Adipocyte (in vitro differentiated cells): ENCODE measurements at regions not wholly inside any gene's neighbourhood (a gene's known extent, or its start where the extent isn't known, plus 50 kb on each side); places are given as distances from the start of the nearest gene placed in this dataset.
"Not testable (repeated sequence)": the region's sequence is repeated elsewhere in the genome, so short reads cannot be mapped to it uniquely, and the experiment has no call there.

Experiments
- DNase-seq: peaks from one replicate; pipeline ENCODE4 v3.0.0-alpha.2; 2015; ENCODE audit warnings: low read depth
- H3K27me3 ChIP-seq: replicated peaks from 2 replicates; pipeline ENCODE4 v1.7.0; 2013; ENCODE audit warnings: mild to moderate bottlenecking, low read length, moderate library complexity; ENCODE audit not compliant: control insufficient read depth, insufficient read depth
- H3K36me3 ChIP-seq: 2 replicates; pipeline ENCODE4 v1.7.0; 2013; ENCODE audit warnings: low read length, mild to moderate bottlenecking, moderate library complexity; ENCODE audit not compliant: control insufficient read depth, insufficient read depth, severe bottlenecking
- H3K4me1 ChIP-seq: 2 replicates; pipeline ENCODE4 v1.7.0; 2013; ENCODE audit warnings: mild to moderate bottlenecking, low read length, moderate library complexity; ENCODE audit not compliant: control insufficient read depth, insufficient read depth
- H3K4me3 ChIP-seq: 2 replicates; pipeline ENCODE4 v1.7.0; 2013; ENCODE audit warnings: mild to moderate bottlenecking, low read length, moderate library complexity
- H3K9ac ChIP-seq: 2 replicates; pipeline ENCODE4 v1.7.0; 2013; ENCODE audit warnings: mild to moderate bottlenecking, low read length, moderate library complexity
- H3K9me3 ChIP-seq: 2 replicates; pipeline ENCODE4 v1.7.0; 2013; ENCODE audit warnings: mild to moderate bottlenecking, low read length, moderate library complexity; ENCODE audit not compliant: control insufficient read depth

DNA sequence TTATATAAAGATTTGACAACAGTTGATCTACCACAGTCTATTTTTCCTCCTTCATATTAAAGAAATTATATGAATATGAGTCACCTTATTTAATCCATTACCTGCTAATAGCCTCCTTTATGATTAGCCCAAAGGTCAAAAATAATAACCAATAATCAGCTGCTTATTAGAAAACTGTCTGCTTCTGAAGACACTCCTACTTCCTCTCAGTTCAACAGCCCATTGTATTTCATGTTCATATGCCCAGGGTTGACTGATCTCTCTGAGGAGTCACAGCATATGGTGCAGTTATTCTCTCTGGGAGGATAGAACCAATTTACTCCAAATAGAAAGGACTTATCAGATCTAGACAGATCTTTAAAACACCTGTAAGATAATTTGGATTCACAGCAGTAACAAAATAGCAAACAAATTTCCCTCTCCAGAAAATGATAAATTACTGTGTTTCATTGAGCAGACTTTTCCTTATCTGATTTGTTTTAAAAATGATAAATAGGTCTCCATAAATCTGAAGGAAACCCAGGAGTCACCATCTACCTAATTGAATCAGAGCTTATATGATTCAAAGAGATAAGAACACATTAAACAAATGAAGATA lies 180.4 kb upstream of the ITGA1 start:
- DNase-seq, result no peak
- no peaks in the 10 kb centered on the region for H3K36me3 ChIP-seq
- H3K9me3 ChIP-seq, result peaks cover 3% of the 10 kb centered on the region
- H3K4me1 ChIP-seq, result no peaks in the 10 kb centered on the region
- no peaks in the 10 kb centered on the region for H3K27me3 ChIP-seq
- no peak overlapping the region for H3K4me3 ChIP-seq
- H3K9ac ChIP-seq, result no peak overlapping the region

DNA sequence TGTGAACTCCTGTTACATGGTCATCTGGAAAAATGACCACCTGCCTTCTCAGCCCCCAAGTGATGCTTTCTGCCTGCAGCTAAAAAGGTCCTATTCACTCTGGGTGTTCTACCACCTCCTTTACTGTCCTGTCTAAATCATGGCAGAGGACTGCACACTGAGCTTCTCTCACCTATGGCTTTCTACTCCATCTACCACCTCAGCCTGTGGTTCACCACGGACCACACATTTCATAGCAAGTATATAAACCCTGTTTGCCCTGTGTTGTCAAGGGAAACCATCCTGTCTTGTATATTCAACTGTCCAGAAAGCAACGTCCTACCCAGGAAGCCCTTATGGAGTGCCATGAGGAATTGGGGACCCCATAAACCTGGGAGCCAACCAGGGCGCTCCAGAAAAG lies 167.4 kb upstream of the ITGA1 start:
- H3K4me1 ChIP-seq, result no peaks in the 10 kb centered on the region
- DNase-seq, result no peak
- H3K9me3 ChIP-seq, result peaks cover 4% of the 10 kb centered on the region
- H3K36me3 ChIP-seq, result no peaks in the 10 kb centered on the region
- H3K27me3 ChIP-seq, result peaks cover 8% of the 10 kb centered on the region
- no peak overlapping the region for H3K4me3 ChIP-seq
- H3K9ac ChIP-seq, result no peak overlapping the region

DNA sequence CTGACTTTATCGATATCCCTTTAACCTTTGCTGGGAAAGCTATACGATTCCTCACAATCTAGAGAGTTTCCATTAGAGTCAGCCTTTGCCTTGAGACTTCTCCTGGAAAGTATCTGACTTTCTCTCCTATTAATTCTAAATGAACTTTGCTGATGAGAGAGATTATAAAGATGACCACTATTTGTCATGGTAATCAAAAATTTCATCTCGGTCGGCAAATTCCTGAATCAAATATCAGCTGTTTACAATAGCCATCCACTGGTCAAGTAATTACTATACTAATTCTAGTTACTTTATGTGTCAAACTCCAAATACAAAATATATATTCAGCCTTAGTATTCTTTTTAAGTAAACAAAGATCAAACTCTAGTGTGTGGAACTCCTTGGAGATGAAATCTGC lies 164.4 kb upstream of the ITGA1 start:
- Histone ChIP-seq H3K9ac (no peak overlapping the region), H3K27me3 (peaks cover 8% of the 10 kb centered on the region), H3K36me3 (no peaks in the 10 kb centered on the region), H3K4me3 (no peak overlapping the region), H3K9me3 (peaks cover 4% of the 10 kb centered on the region), H3K4me1 (no peaks in the 10 kb centered on the region)
- no peak for DNase-seq

DNA sequence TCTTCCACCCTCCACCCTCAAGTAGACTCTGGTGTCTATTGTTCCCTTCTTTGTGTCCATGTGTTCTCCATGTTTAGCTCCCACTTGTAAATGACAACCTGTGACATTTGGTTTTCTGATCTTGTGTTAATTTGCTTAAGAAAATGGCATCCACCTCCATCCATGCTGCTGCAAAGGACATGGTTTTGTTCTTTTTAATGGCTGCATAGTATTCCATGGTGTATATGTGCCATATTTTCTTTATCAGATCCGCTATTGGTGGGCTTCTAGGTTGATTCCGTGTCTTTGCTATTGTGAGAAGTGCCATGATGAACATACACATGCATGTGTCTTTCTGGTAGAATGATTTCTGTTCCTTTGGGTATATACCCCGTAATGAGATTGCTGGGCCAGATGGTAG lies 163.4 kb upstream of the ITGA1 start:
- no peak for DNase-seq
- H3K36me3 ChIP-seq, result no peaks in the 10 kb centered on the region
- H3K4me1 ChIP-seq, result no peaks in the 10 kb centered on the region
- no peak overlapping the region for H3K4me3 ChIP-seq
- peaks cover 8% of the 10 kb centered on the region for H3K27me3 ChIP-seq
- peaks cover 4% of the 10 kb centered on the region for H3K9me3 ChIP-seq
- H3K9ac ChIP-seq, result no peak overlapping the region

DNA sequence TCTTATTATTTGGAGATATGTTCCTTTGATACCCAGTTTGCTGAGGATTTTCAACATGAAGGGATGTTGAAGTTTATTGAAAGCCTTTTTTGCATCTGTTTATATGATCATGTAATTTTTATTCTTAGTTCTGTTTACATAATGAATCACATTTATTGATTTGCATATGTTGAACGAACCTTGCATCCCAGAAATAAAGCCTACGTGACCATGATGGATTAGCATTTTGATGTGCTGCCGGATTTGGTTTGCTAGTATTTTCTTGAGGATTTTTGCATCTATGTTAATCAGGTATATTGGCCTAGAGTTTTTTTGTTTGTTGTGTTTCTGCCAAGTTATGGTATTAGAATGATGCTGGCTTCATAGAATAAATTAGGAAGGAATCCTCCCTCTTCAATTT lies 161.4 kb upstream of the ITGA1 start:
- H3K36me3 ChIP-seq, result no peaks in the 10 kb centered on the region
- no peaks in the 10 kb centered on the region for H3K27me3 ChIP-seq
- peaks cover 4% of the 10 kb centered on the region for H3K9me3 ChIP-seq
- H3K4me1 ChIP-seq, result no peaks in the 10 kb centered on the region
- H3K4me3 ChIP-seq, result no peak overlapping the region
- H3K9ac ChIP-seq, result no peak overlapping the region
- no peak for DNase-seq

DNA sequence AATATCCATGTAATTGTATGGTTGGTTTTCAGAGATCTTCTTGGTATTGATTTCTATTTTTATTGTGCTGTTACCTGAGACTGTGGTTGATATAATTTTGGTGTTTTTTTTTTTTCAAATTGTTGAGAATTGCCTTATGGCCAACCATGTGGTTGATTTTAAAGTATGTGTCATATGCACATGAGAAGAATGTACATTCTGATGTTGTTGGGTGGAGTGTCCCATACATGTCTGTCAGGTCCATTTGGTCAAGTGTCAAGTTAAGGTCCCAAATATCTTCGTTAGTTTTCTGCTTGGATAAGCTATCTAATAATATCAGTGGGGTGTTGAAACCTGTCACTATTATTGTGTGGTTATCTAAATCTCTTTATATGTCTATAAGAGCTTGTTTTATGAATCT lies 160.0 kb upstream of the ITGA1 start:
- Histone ChIP-seq H3K4me1 (no peaks in the 10 kb centered on the region), H3K9me3 (peaks cover 4% of the 10 kb centered on the region)

DNA sequence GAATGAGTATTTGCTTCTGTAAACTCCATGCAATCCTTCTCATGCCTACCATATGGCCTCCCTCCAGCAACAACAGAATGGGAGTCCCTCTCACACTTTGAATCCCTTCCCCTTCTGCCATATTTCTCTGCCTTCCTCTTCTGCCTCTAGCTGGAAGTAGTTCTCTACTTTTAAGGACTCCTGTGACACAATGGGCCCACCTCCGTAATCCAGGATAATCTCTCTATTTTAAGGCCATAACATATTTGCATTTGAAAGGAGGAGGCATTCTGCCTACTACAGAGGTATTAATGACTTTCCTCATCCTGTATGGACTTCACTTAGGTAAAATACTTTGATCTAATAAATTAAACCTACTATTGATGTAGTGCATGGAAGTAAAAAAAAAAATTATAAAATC lies 155.4 kb upstream of the ITGA1 start:
- DNase-seq, result no peak
- H3K4me1 ChIP-seq, result no peaks in the 10 kb centered on the region
- no peaks in the 10 kb centered on the region for H3K27me3 ChIP-seq
- no peaks in the 10 kb centered on the region for H3K36me3 ChIP-seq
- no peak overlapping the region for H3K9ac ChIP-seq
- no peak overlapping the region for H3K4me3 ChIP-seq
- H3K9me3 ChIP-seq, result no peaks in the 10 kb centered on the region

More for the DNA sequence above, 160.0 kb upstream of the ITGA1 start:
- H3K36me3 ChIP-seq, result no peaks in the 10 kb centered on the region
- no peak overlapping the region for H3K9ac ChIP-seq
- H3K27me3 ChIP-seq, result no peaks in the 10 kb centered on the region
- DNase-seq, result no peak
- no peak overlapping the region for H3K4me3 ChIP-seq

DNA sequence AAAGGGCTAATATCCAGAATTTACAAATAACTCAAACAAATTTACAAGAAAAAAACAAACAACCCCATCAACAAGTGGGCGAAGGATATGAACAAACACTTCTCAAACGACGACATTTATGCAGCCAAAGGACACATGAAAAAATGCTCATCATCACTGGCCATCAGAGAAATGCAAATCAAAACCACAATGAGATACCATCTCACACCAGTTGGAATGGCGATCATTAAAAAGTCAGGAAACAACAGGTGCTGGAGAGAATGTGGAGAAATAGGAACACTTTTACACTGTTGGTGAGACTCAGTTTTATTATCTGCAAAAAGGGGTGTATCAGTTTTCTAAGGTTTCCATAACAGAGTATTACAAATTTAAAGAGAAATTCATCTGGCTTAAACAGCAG lies 153.5 kb upstream of the ITGA1 start:
- not testable (repeated sequence) for DNase-seq, H3K4me1 ChIP-seq, H3K9me3 ChIP-seq, H3K9ac ChIP-seq, H3K36me3 ChIP-seq, H3K4me3 ChIP-seq, H3K27me3 ChIP-seq

DNA sequence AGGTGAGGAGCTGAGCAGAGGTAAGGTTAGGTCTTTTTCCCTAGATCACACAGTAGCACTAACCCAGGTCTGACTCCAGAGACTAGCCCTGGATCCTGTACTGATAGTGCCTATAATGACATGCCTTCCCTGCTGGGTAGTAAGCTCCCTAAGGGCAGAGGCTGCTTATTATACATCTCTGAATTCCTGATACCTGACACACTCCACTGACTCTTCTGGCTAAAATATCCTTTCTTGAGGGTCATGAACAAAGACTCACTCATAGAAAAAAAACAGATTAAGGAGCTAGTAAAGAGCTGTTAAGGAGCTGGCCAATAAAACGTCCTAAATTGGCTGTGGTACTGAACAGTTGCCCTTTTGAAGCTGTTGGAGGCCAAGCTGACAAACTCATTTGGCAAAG lies 149.0 kb upstream of the ITGA1 start:
- Histone ChIP-seq H3K27me3 (no peaks in the 10 kb centered on the region), H3K9me3 (no peaks in the 10 kb centered on the region), H3K4me3 (no peak overlapping the region), H3K36me3 (no peaks in the 10 kb centered on the region), H3K9ac (no peak overlapping the region), H3K4me1 (no peaks in the 10 kb centered on the region)
- DNase-seq, result no peak

DNA sequence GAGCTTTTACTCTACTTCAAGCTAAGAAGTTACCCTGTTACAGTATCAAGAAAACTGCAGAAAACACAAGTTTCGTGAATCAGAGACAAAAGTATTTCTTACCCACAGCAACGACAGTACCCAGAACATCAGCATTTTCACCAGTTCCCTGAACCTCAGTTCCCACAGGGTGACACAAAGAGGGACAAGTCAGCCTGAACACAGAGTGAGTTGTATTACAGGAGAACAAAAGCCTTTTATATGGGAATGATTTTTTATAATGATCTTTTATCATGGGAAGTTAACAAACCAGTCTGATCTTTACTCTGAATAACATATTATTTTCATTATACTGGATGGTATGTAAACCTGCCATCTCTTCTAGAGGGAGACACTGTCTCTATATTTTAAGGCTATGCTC lies 139.0 kb upstream of the ITGA1 start:
- no peak overlapping the region for H3K9ac ChIP-seq
- no peak for DNase-seq
- no peaks in the 10 kb centered on the region for H3K4me1 ChIP-seq
- H3K27me3 ChIP-seq, result no peaks in the 10 kb centered on the region
- no peaks in the 10 kb centered on the region for H3K36me3 ChIP-seq
- H3K4me3 ChIP-seq, result no peak overlapping the region
- no peaks in the 10 kb centered on the region for H3K9me3 ChIP-seq

DNA sequence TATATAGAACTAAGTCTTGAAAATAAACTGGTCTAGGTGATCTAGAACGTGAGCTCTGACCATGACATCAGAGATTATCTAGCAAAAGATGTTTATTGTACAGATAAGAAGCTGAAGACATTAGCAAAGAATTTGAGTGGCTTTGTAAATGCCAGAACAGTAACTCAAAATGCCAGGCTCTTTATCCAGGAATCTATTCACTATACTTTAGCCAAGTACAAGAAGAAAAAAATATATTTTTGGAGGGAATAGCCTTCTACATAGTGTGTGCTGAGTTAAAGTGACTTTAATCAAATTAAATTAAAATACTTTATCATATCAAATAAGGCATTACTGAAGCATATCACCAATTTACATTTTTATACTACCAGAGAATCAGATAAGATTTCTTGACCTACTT lies 132.6 kb upstream of the ITGA1 start:
- H3K4me1 ChIP-seq, result no peaks in the 10 kb centered on the region
- H3K9me3 ChIP-seq, result no peaks in the 10 kb centered on the region
- H3K27me3 ChIP-seq, result peaks cover 14% of the 10 kb centered on the region
- H3K4me3 ChIP-seq, result no peak overlapping the region
- no peak for DNase-seq
- H3K36me3 ChIP-seq, result no peaks in the 10 kb centered on the region
- H3K9ac ChIP-seq, result no peak overlapping the region

DNA sequence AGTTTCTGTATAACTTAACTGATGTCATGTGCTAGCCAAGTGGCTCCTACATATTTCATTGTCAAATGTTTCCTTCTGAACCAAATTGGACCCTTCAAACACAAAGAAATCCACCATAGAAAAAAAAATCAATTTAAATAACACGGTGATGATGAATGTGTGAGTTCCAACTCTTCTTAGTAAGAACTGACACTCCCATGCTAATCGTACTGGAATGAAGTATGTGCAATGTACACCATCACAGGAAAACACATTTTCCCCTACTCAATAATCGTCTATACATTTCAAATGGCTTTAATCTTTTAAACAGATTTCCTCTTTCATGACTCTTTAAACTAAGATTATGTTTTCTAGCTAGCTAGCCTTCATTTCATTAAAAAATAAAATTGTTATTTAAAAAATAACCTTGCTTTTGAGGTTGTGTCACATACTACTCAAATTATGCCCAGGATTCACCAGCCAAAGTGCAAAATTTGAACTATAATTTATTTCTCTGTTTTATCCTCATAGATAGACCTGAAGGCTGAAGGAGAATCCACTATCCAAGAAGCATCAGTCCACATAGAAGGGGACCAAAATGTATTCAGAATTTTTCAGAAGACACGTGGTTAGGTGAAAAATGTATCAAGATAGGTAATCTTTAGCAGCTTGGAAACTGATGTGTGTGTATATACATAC lies 131.0 kb upstream of the ITGA1 start:
- Histone ChIP-seq H3K27me3 (peaks cover 14% of the 10 kb centered on the region), H3K9ac (no peak overlapping the region), H3K36me3 (no peaks in the 10 kb centered on the region), H3K4me1 (no peaks in the 10 kb centered on the region), H3K4me3 (no peak overlapping the region), H3K9me3 (no peaks in the 10 kb centered on the region)
- DNase-seq, result no peak
